Transverse colon (tissue), 4 donors: ENCODE measurements at regions not wholly inside any gene's neighbourhood (a gene's known extent, or its start where the extent isn't known, plus 50 kb on each side); places are given as distances from the start of the nearest gene placed in this dataset.

Experiments
- DNase-seq: peaks from one replicate; pipeline ENCODE4 v3.0.0-alpha.2; 2019
- H3K27ac ChIP-seq, 4 donors: fragments of 200-600 bp; sonication (generic); 2 replicates each; pipeline ENCODE4 v1.5.1; 2016 to 2018; ENCODE audit warnings: inconsistent platforms in 4 of 4
- H3K27me3 ChIP-seq: fragments of 200-600 bp; sonication (generic); 2 replicates; pipeline ENCODE4 v1.5.1; 2017; ENCODE audit warnings: inconsistent platforms
- H3K36me3 ChIP-seq, 4 donors: fragments of 200-600 bp; sonication (generic); 2 replicates each; pipeline ENCODE4 v1.5.1; 2017 to 2019; ENCODE audit warnings: inconsistent platforms in 4 of 4
- H3K4me1 ChIP-seq, 4 donors: fragments of 200-600 bp; sonication (generic); 2 replicates each; pipeline ENCODE4 v1.5.1; 2017 to 2020; ENCODE audit warnings: inconsistent platforms in 4 of 4
- H3K4me3 ChIP-seq, 4 donors: fragments of 200-600 bp; sonication (generic); 1 replicate in 1 of 4; 2 replicates in 3 of 4; pipeline versions ENCODE4 v1.5.1 to v1.6.1; 2017 to 2019; ENCODE audit warnings: inconsistent platforms in 4 of 4
- H3K9me3 ChIP-seq, 2 donors: fragments of 200-600 bp; sonication (generic); 2 replicates each; pipeline ENCODE4 v1.5.1; 2017 to 2019; ENCODE audit warnings: inconsistent platforms in 2 of 2
- EP300 ChIP-seq: sonication (generic); formaldehyde crosslinking; IDR thresholded peaks from one replicate; pipeline ENCODE4 v1.6.1; 2017; ENCODE audit warnings: antibody characterized with exemption, low read depth
- POLR2A ChIP-seq: fragments of 450-650 bp; IDR thresholded peaks from one replicate; pipeline ENCODE4 v1.6.1; 2016; ENCODE audit warnings: antibody characterized with exemption, mild to moderate bottlenecking, moderate library complexity
- POLR2AphosphoS5 ChIP-seq, 3 donors: sonication (generic); formaldehyde crosslinking; IDR thresholded peaks; one replicate each; pipeline ENCODE4 v1.6.1; 2016; ENCODE audit warnings: antibody characterized with exemption in 3 of 3
- WGBS, 2 donors: methylation state at CpG; one replicate each; pipeline ENCODE4 v1.1.5; 2018; ENCODE audit warnings: low coverage in 1 of 2; 5-methylcytosine and 5-hydroxymethylcytosine counted together
- in situ Hi-C, 4 donors: fragments of 200-750 bp; cut with MboI; loops; one replicate each; pipeline versions ENCODE4 v1.15.0 to v1.15.1; 2017; ENCODE audit warnings: low sequenced_read_pairs in 3 of 4, low pct_ligation_motif_present in 1 of 4, low pct_unique_long_range_greater_than_20kb in 1 of 4
- intact Hi-C: fragments of 100-400 bp; cut with DNase I; formaldehyde crosslinking; loops from one replicate; pipeline ENCODE4 v1.15.1; 2023; ENCODE audit warnings: low total_unique reads
- TF ChIP-seq, protein P1 (sequence below), 5 experiments: fragments of 200-600 bp in 3 of 5; fragments of 450-650 bp in 2 of 5; sonication (generic) in 3 of 5; IDR thresholded peaks; 1 replicate in 2 of 5; 2 replicates in 3 of 5; pipeline ENCODE4 v1.5.1; 2016 to 2017; ENCODE audit warnings: antibody characterized with exemption in 5 of 5, inconsistent platforms in 3 of 5, mild to moderate bottlenecking in 2 of 5, moderate library complexity in 1 of 5

DNA sequence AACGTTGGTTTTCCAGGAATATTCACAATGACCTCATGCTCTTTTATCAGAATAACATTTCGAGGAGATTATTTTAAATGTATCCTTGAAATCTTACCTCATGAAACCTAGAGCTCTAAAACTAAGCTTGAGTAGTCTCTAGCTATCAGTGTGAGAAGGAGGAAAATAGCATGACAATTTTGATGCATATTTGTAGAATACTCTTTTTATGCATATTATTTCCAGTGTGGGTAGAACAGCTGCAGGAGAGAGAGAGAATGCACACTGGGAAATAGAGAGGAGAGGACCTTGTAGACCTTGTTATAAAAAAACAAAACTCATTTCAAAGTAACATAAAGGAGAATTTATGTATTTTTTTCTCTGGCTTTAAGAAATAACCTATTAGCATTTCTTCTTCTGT, 71.1 kb upstream of the VGLL2 start:
- H3K27me3 ChIP-seq = no peaks in the 10 kb centered on the region
- TF ChIP-seq POLR2A = no peak
- TF ChIP-seq POLR2AphosphoS5 (IDR thresholded peaks at IDR 0.05) = no peak
- TF ChIP-seq, protein P1, sequence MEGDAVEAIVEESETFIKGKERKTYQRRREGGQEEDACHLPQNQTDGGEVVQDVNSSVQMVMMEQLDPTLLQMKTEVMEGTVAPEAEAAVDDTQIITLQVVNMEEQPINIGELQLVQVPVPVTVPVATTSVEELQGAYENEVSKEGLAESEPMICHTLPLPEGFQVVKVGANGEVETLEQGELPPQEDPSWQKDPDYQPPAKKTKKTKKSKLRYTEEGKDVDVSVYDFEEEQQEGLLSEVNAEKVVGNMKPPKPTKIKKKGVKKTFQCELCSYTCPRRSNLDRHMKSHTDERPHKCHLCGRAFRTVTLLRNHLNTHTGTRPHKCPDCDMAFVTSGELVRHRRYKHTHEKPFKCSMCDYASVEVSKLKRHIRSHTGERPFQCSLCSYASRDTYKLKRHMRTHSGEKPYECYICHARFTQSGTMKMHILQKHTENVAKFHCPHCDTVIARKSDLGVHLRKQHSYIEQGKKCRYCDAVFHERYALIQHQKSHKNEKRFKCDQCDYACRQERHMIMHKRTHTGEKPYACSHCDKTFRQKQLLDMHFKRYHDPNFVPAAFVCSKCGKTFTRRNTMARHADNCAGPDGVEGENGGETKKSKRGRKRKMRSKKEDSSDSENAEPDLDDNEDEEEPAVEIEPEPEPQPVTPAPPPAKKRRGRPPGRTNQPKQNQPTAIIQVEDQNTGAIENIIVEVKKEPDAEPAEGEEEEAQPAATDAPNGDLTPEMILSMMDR (IDR thresholded peaks at IDR 0.05) = no peak
- no peak for TF ChIP-seq EP300
- no peaks in the 10 kb centered on the region for H3K36me3 ChIP-seq
- intact Hi-C loops (no loop called here), in situ Hi-C loops (no loop called here)
- 48 to 60% methylated on average over 2 of the region's 2 CpGs for WGBS, 2 donors
- H3K4me1 ChIP-seq = no peaks in the 10 kb centered on the region
- no peak for DNase-seq
- no peak overlapping the region for H3K27ac ChIP-seq
- H3K4me3 ChIP-seq = no peak overlapping the region
- no peaks in the 10 kb centered on the region for H3K9me3 ChIP-seq

GRCh38 chr6:117194978-117195377, 70.4 kb upstream of the VGLL2 start:
- intact Hi-C loops = no loop called here
- Histone ChIP-seq H3K27me3 (no peaks in the 10 kb centered on the region), H3K9me3 (no peaks in the 10 kb centered on the region), H3K4me3 (no peak overlapping the region), H3K27ac (no peak overlapping the region), H3K4me1 (no peaks in the 10 kb centered on the region), H3K36me3 (no peaks in the 10 kb centered on the region)
- TF ChIP-seq, protein P1 (IDR thresholded peaks at IDR 0.05) = no peak
- WGBS, 2 donors = 51 to 64% methylated on average over 4 of the region's 4 CpGs
- DNase-seq = no peak
- in situ Hi-C loops = no loop called here

GRCh38 chr6:117195728-117196127, 69.6 kb upstream of the VGLL2 start:
- Histone ChIP-seq H3K27me3 (no peaks in the 10 kb centered on the region), H3K36me3 (no peaks in the 10 kb centered on the region), H3K4me1 (no peaks in the 10 kb centered on the region), H3K4me3 (no peak overlapping the region), H3K27ac (no peak overlapping the region), H3K9me3 (no peaks in the 10 kb centered on the region)
- intact Hi-C loops (no loop called here), in situ Hi-C loops (no loop called here)
- TF ChIP-seq POLR2AphosphoS5 (IDR thresholded peaks at IDR 0.05) (no peak), POLR2A (no peak), EP300 (no peak)
- TF ChIP-seq, protein P1 (IDR thresholded peaks at IDR 0.05) = no peak
- DNase-seq = no peak
- WGBS, 2 donors = 74 to 79% methylated on average over 3 of the region's 3 CpGs

- TF ChIP-seq, protein P1 (IDR thresholded peaks at IDR 0.05) = no peak
- TF ChIP-seq EP300 (no peak), POLR2A (no peak), POLR2AphosphoS5 (IDR thresholded peaks at IDR 0.05) (no peak)
- H3K27ac ChIP-seq = no peak overlapping the region
- 70 to 89% methylated on average over 2 of the region's 2 CpGs for WGBS, 2 donors
- intact Hi-C loops (no loop called here), in situ Hi-C loops (no loop called here)
- no peak for DNase-seq
- H3K27me3 ChIP-seq = no peaks in the 10 kb centered on the region
- H3K4me1 ChIP-seq = no peaks in the 10 kb centered on the region
- H3K4me3 ChIP-seq = no peak overlapping the region
- H3K9me3 ChIP-seq = no peaks in the 10 kb centered on the region
- no peaks in the 10 kb centered on the region for H3K36me3 ChIP-seq
Observed at GRCh38 chr6:117200067-117200466, 65.3 kb upstream of the VGLL2 start.
